ENCODE measurements at regions not wholly inside any gene's neighbourhood (a gene's known extent, or its start where the extent isn't known, plus 50 kb on each side); places are given as distances from the start of the nearest gene placed in this dataset.

- WGBS, 2 donors: 84 to 87% methylated on average over 3 of the region's 3 CpGs
- Histone ChIP-seq H3K4me1 (no peaks in the 10 kb centered on the region), H3K9me3 (peaks cover 0 to 3% (median 0%) of the 10 kb centered on the region in 4 donors), H3K27ac (no peak overlapping the region), H3K4me3 (no peak overlapping the region), H3K27me3 (no peaks in the 10 kb centered on the region), H3K36me3 (no peaks in the 10 kb centered on the region)
- DNase-seq: no peak
- intact Hi-C loops (cut with DNase I): no loop called here
- no peak for TF ChIP-seq POLR2A (IDR thresholded peaks at IDR 0.05)
- TF ChIP-seq EP300 (IDR thresholded peaks at IDR 0.05): no peak
- TF ChIP-seq POLR2AphosphoS5 (IDR thresholded peaks at IDR 0.05): no peak
- TF ChIP-seq CTCF (IDR thresholded peaks at IDR 0.05): no peak
These were observed 145.2 kb upstream of the TMEM108 start for GRCh38 chr3:132892956-132893355.

GRCh38 chr3:132881756-132882409 is 156.3 kb upstream of the TMEM108 start:
- Histone ChIP-seq H3K36me3 (no peaks in the 10 kb centered on the region), H3K27ac (no peak overlapping the region), H3K27me3 (no peaks in the 10 kb centered on the region), H3K4me1 (no peaks in the 10 kb centered on the region), H3K4me3 (no peak overlapping the region), H3K9me3 (no peaks in the 10 kb centered on the region)
- no peak for DNase-seq
- intact Hi-C loops (cut with DNase I): no loop called here
- TF ChIP-seq POLR2A (IDR thresholded peaks at IDR 0.05): no peak
- TF ChIP-seq EP300 (IDR thresholded peaks at IDR 0.05): no peak
- no peak for TF ChIP-seq POLR2AphosphoS5 (IDR thresholded peaks at IDR 0.05)
- TF ChIP-seq CTCF (IDR thresholded peaks at IDR 0.05): no peak
- 57 to 66% methylated on average over 5 of the region's 5 CpGs for WGBS, 2 donors

- intact Hi-C loops (cut with DNase I): no loop called here
- Histone ChIP-seq H3K27ac (no peak overlapping the region), H3K9me3 (no peaks in the 10 kb centered on the region), H3K36me3 (no peaks in the 10 kb centered on the region), H3K4me1 (no peaks in the 10 kb centered on the region), H3K27me3 (no peaks in the 10 kb centered on the region), H3K4me3 (no peak overlapping the region)
- no peak for TF ChIP-seq EP300 (IDR thresholded peaks at IDR 0.05)
- TF ChIP-seq CTCF (IDR thresholded peaks at IDR 0.05): no peak
- TF ChIP-seq POLR2AphosphoS5 (IDR thresholded peaks at IDR 0.05): no peak
- TF ChIP-seq POLR2A (IDR thresholded peaks at IDR 0.05): no peak
- 68 to 84% methylated on average over 1 of the region's 1 CpG for WGBS, 2 donors
- no peak for DNase-seq
These were observed 157.2 kb upstream of the TMEM108 start for GRCh38 chr3:132880986-132881385.

- Histone ChIP-seq H3K4me1 (no peaks in the 10 kb centered on the region), H3K27ac (no peak overlapping the region), H3K27me3 (no peaks in the 10 kb centered on the region), H3K9me3 (no peaks in the 10 kb centered on the region), H3K36me3 (no peaks in the 10 kb centered on the region), H3K4me3 (no peak overlapping the region)
- TF ChIP-seq POLR2AphosphoS5 (IDR thresholded peaks at IDR 0.05) (no peak), CTCF (IDR thresholded peaks at IDR 0.05) (no peak), EP300 (IDR thresholded peaks at IDR 0.05) (no peak), POLR2A (IDR thresholded peaks at IDR 0.05) (no peak)
- no peak for DNase-seq
- intact Hi-C loops (cut with DNase I): no loop called here
These were observed 157.4 kb upstream of the NPHP3 start for GRCh38 chr3:132879656-132880055.

GRCh38 chr3:132874701-132875100 is 152.5 kb upstream of the NPHP3 start:
- Histone ChIP-seq H3K36me3 (no peaks in the 10 kb centered on the region), H3K9me3 (no peaks in the 10 kb centered on the region), H3K27ac (no peak overlapping the region), H3K27me3 (no peaks in the 10 kb centered on the region), H3K4me3 (no peak overlapping the region), H3K4me1 (no peaks in the 10 kb centered on the region)
- WGBS, 2 donors: 65 to 79% methylated on average over 1 of the region's 1 CpG
- TF ChIP-seq EP300 (IDR thresholded peaks at IDR 0.05): no peak
- TF ChIP-seq CTCF (IDR thresholded peaks at IDR 0.05): no peak
- no peak for DNase-seq
- intact Hi-C loops (cut with DNase I): no loop called here

Measured in sigmoid colon (tissue), 6 donors.